ENCODE measurements at regions not wholly inside any gene's neighbourhood (a gene's known extent, or its start where the extent isn't known, plus 50 kb on each side); places are given as distances from the start of the nearest gene placed in this dataset.

DNA sequence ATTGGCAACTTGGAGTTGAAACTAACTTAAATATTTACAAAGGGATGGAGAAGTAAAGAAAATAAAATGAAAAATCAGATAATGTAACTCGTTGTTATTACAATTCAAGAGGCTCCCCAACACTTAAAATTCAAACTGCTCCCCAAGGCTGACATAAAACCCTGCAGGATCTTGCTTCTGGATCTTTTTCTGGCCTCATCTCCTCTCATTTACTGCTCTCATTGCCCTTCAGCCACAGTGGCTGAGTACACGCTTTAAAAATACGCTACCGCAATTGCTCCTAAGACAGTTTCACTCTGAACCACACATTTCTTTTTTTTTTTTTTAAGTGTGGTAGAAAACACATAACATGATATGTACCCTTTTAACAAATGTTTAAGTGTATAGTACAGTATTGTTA, 718.1 kb upstream of the ANO3 start:
- no peaks in the 10 kb centered on the region for H3K36me3 ChIP-seq (replicated peaks in 1 of 2; ENCODE audit: control insufficient read depth in 1 of 2, insufficient read depth in 2 of 2, low read length in 1 of 2)
- no peak overlapping the region for H2AFZ ChIP-seq (ENCODE audit: low read depth)
- H3K27me3 ChIP-seq (ENCODE audit: insufficient read depth), result no peaks in the 10 kb centered on the region
- H3K9me2 ChIP-seq, result no peaks in the 10 kb centered on the region
- H4K20me1 ChIP-seq (ENCODE audit: insufficient read depth), result no peaks in the 10 kb centered on the region
- no peak for TF ChIP-seq EZH2phosphoT487 (IDR thresholded peaks at IDR 0.05; ENCODE audit: borderline replicate concordance, low read depth)
- TF ChIP-seq SIN3A (IDR thresholded peaks at IDR 0.05; ENCODE audit: borderline replicate concordance, low read depth, low read length), result no peak
- no peak for TF ChIP-seq RAD21 (IDR thresholded peaks at IDR 0.05; ENCODE audit: low read length)
- TF ChIP-seq, protein P1, sequence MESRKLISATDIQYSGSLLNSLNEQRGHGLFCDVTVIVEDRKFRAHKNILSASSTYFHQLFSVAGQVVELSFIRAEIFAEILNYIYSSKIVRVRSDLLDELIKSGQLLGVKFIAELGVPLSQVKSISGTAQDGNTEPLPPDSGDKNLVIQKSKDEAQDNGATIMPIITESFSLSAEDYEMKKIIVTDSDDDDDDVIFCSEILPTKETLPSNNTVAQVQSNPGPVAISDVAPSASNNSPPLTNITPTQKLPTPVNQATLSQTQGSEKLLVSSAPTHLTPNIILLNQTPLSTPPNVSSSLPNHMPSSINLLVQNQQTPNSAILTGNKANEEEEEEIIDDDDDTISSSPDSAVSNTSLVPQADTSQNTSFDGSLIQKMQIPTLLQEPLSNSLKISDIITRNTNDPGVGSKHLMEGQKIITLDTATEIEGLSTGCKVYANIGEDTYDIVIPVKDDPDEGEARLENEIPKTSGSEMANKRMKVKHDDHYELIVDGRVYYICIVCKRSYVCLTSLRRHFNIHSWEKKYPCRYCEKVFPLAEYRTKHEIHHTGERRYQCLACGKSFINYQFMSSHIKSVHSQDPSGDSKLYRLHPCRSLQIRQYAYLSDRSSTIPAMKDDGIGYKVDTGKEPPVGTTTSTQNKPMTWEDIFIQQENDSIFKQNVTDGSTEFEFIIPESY (IDR thresholded peaks at IDR 0.05; ENCODE audit: borderline replicate concordance, low read depth), result no peak
- TF ChIP-seq TCF12 (IDR thresholded peaks at IDR 0.05), result no peak
- no peak for TF ChIP-seq GATA2 (CRISPR knock-in tag; IDR thresholded peaks at IDR 0.05)
- TF ChIP-seq, protein P2, sequence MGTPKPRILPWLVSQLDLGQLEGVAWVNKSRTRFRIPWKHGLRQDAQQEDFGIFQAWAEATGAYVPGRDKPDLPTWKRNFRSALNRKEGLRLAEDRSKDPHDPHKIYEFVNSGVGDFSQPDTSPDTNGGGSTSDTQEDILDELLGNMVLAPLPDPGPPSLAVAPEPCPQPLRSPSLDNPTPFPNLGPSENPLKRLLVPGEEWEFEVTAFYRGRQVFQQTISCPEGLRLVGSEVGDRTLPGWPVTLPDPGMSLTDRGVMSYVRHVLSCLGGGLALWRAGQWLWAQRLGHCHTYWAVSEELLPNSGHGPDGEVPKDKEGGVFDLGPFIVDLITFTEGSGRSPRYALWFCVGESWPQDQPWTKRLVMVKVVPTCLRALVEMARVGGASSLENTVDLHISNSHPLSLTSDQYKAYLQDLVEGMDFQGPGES (IDR thresholded peaks at IDR 0.05; ENCODE audit: low read depth, low read length), result no peak
- no peak for TF ChIP-seq FOSL2 (IDR thresholded peaks at IDR 0.05; ENCODE audit: borderline replicate concordance, low read depth)
- TF ChIP-seq NFIC (IDR thresholded peaks at IDR 0.05; ENCODE audit: borderline replicate concordance), result no peak
- TF ChIP-seq, protein P3, sequence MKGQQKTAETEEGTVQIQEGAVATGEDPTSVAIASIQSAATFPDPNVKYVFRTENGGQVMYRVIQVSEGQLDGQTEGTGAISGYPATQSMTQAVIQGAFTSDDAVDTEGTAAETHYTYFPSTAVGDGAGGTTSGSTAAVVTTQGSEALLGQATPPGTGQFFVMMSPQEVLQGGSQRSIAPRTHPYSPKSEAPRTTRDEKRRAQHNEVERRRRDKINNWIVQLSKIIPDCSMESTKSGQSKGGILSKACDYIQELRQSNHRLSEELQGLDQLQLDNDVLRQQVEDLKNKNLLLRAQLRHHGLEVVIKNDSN (IDR thresholded peaks at IDR 0.05; ENCODE audit: borderline replicate concordance, low read depth), result no peak
- TF ChIP-seq POLR2AphosphoS5 (IDR thresholded peaks at IDR 0.05; ENCODE audit: low read depth, low read length), result no peak
- no peak for TF ChIP-seq YY1 (IDR thresholded peaks at IDR 0.05; ENCODE audit: low read depth)
- no peak for TF ChIP-seq MXI1 (IDR thresholded peaks at IDR 0.05; ENCODE audit: low read depth, low read length)
- no peak for TF ChIP-seq MEF2A (IDR thresholded peaks at IDR 0.05; ENCODE audit: borderline replicate concordance, low read depth)
- no peak for TF ChIP-seq TEAD4 (IDR thresholded peaks at IDR 0.05; ENCODE audit: borderline replicate concordance, insufficient read depth)
- TF ChIP-seq EP300 (IDR thresholded peaks at IDR 0.05; ENCODE audit: borderline replicate concordance in 1 of 2, low read depth in 1 of 2, low read length in 1 of 2), result no peak
- H3K27ac ChIP-seq (ENCODE audit: low read depth in 2 of 2, low read length in 1 of 2), result no peak overlapping the region
- DNase-seq, result no peak
- ChIA-PET CTCF (no interaction called here), POLR2A (no interaction called here)
- no peak overlapping the region; a peak in 1 of 4 replicates for H3K4me3 ChIP-seq (ENCODE audit: low read depth in 2 of 2, low read length in 1 of 2)
- no peaks in the 10 kb centered on the region for H3K79me2 ChIP-seq (ENCODE audit: insufficient read depth)
- H3K9ac ChIP-seq, result no peak overlapping the region
- no peaks in the 10 kb centered on the region for H3K9me3 ChIP-seq
- 70% methylated on average over 4 of the region's 4 CpGs for WGBS (ENCODE audit: low lambda C conversion rate)
- H3F3A ChIP-seq (replicated peaks; ENCODE audit: insufficient read depth), result no peaks in the 10 kb centered on the region
- H3K4me1 ChIP-seq (ENCODE audit: control insufficient read depth in 1 of 2, insufficient read depth in 2 of 2, low read depth in 1 of 2, low read length in 1 of 2), result no peaks in the 10 kb centered on the region
- H3K4me2 ChIP-seq, result no peak overlapping the region

Data from SK-N-SH (cell line).